ENCODE measurements at regions not wholly inside any gene's neighbourhood (a gene's known extent, or its start where the extent isn't known, plus 50 kb on each side); places are given as distances from the start of the nearest gene placed in this dataset.

DNA sequence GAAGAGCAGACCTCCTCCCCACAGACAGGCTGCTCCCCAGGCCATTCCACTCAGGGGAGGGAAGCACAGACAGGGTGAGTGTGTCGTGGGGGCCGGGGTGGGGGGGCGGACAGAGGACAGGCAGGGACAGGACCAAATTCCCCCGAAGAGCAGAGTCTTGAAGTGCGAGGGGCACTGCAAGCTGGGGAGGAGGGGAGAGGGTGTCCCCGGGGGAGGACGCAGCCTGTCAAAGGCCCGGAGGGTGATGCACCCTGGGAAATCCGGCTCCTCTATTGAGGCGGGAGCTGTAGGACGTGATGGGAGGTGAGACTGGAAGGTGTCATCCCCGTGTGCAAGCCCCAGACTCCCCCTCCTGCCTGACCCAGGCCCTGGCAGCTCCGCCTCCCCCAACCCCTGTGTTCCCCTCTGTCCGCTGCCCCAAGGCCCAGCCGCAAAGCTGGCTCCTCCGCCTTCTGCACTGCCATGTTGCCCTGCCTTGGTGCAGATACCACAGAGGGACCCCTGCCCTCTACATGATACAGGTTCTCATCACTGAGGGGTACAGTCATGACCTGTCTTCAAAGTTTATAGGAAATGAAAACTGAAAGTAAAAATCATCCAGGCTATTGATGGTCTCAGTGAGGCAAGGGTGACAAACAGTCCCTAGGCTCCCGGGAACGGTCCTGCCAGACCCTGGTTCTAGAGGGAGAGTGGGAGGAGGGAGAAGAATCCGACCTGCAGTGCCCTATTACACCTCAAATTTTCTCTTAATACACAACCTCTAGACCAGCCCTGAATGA, 76.3 kb upstream of the IQSEC1 start:
- DNase-seq = no peak
- Histone ChIP-seq H3K9me2 (replicated peaks; ENCODE audit: insufficient read depth, low read length) (no peaks in the 10 kb centered on the region), H3K36me3 (replicated peaks; ENCODE audit: insufficient read depth, low read length) (no peaks in the 10 kb centered on the region), H3K27ac (ENCODE audit: low read length) (no peak overlapping the region), H3K9me3 (replicated peaks; ENCODE audit: insufficient read depth, low read length) (no peaks in the 10 kb centered on the region), H3K9ac (ENCODE audit: low read length) (no peak overlapping the region), H3K27me3 (replicated peaks; ENCODE audit: insufficient read depth, low read length) (no peaks in the 10 kb centered on the region), H3K79me2 (ENCODE audit: low read length) (no peaks in the 10 kb centered on the region), H4K20me1 (ENCODE audit: insufficient read depth, low read length) (no peaks in the 10 kb centered on the region), H3K4me3 (ENCODE audit: low read length) (no peak overlapping the region), H3F3A (ENCODE audit: insufficient read depth, low read length) (no peaks in the 10 kb centered on the region), H3K4me2 (ENCODE audit: low read depth, low read length) (no peak overlapping the region), H2AFZ (ENCODE audit: low read length) (no peak overlapping the region), H3K4me1 (ENCODE audit: low read length) (no peaks in the 10 kb centered on the region; the same call in 1 of the 2 replicates)
- TF ChIP-seq EZH2phosphoT487 (IDR thresholded peaks at IDR 0.05; ENCODE audit: low read length) (no peak), EZH2 (optimal IDR thresholded peaks at IDR 0.05; ENCODE audit: low read depth, low read length) (no peak)
- TF ChIP-seq, protein P1, sequence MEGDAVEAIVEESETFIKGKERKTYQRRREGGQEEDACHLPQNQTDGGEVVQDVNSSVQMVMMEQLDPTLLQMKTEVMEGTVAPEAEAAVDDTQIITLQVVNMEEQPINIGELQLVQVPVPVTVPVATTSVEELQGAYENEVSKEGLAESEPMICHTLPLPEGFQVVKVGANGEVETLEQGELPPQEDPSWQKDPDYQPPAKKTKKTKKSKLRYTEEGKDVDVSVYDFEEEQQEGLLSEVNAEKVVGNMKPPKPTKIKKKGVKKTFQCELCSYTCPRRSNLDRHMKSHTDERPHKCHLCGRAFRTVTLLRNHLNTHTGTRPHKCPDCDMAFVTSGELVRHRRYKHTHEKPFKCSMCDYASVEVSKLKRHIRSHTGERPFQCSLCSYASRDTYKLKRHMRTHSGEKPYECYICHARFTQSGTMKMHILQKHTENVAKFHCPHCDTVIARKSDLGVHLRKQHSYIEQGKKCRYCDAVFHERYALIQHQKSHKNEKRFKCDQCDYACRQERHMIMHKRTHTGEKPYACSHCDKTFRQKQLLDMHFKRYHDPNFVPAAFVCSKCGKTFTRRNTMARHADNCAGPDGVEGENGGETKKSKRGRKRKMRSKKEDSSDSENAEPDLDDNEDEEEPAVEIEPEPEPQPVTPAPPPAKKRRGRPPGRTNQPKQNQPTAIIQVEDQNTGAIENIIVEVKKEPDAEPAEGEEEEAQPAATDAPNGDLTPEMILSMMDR (IDR thresholded peaks at IDR 0.05; ENCODE audit: low read length) = no peak

DNA sequence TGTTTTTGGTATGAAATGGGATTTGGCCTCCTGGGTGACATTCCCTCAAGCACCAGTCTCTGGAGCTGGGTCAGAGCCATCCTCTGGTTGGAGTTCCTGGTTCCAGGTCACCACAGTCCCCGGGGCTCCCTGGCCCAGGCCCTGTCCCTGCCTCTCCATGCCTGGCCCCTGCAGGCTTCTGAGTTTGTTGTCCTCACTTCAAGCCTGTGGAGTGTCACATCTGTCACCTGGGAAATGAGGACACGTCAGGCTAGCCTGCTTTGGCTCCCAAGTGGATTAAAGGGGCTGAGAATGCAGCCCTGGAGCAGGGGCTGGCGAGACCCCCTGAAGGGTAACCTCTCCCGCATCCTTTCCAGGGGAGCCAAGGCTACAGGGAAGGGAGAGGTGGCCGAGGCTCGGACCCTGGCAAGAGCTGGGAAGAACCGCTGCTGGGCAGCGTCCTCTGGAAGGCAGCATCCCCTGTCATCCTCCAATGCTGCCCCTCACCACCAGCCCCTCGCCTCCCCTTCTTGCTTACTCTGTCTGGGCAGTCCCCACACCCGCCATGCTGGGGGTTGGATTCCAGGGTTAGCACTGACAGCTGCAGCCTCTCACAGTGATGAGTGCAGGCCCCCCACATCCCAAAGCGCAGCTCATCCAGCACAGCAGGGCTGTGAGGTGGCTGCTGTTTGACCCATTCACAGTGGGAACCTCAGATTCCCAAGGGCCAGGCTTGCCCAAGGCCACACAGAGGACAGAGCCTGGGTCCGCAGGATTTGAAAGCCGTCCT, 75.5 kb upstream of the IQSEC1 start:
- no peaks in the 10 kb centered on the region for H4K20me1 ChIP-seq (ENCODE audit: insufficient read depth, low read length)
- no peak overlapping the region for H2AFZ ChIP-seq (ENCODE audit: low read length)
- no peaks in the 10 kb centered on the region for H3K79me2 ChIP-seq (ENCODE audit: low read length)
- H3K36me3 ChIP-seq (replicated peaks; ENCODE audit: insufficient read depth, low read length) = no peaks in the 10 kb centered on the region
- no peaks in the 10 kb centered on the region for H3K9me3 ChIP-seq (replicated peaks; ENCODE audit: insufficient read depth, low read length)
- H3K4me1 ChIP-seq (ENCODE audit: low read length) = no peaks in the 10 kb centered on the region; the same call in 1 of the 2 replicates
- no peak overlapping the region for H3K4me2 ChIP-seq (ENCODE audit: low read depth, low read length)
- no peak overlapping the region for H3K9ac ChIP-seq (ENCODE audit: low read length)
- H3K27ac ChIP-seq (ENCODE audit: low read length) = no peak overlapping the region
- TF ChIP-seq EZH2phosphoT487 (IDR thresholded peaks at IDR 0.05; ENCODE audit: low read length) = no peak
- TF ChIP-seq, protein P1 (IDR thresholded peaks at IDR 0.05; ENCODE audit: low read length) = no peak
- no peak for TF ChIP-seq EZH2 (optimal IDR thresholded peaks at IDR 0.05; ENCODE audit: low read depth, low read length)
- no peak for DNase-seq
- H3K4me3 ChIP-seq (ENCODE audit: low read length) = no peak overlapping the region
- H3K27me3 ChIP-seq (replicated peaks; ENCODE audit: insufficient read depth, low read length) = no peaks in the 10 kb centered on the region
- H3F3A ChIP-seq (ENCODE audit: insufficient read depth, low read length) = no peaks in the 10 kb centered on the region
- H3K9me2 ChIP-seq (replicated peaks; ENCODE audit: insufficient read depth, low read length) = no peaks in the 10 kb centered on the region

DNA sequence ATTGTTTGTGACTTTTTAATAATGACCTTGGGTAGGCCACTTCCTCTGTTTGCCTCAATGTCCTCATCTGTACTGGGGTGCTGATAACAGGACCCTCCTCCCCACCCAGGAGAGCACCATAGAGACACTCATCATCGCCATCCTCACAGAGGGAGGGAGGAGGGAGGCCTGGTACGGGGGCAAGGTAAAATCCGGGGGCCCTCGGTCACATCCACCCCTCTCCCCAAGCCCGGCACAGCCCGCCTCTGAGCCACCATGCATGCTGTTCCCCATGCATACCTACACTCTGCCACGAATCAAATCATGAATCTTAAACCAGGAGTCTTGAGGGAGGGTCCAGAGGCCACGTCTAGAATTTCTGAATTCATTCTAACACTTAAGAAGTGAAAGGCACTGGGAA, 74.9 kb upstream of the IQSEC1 start:
- no peak overlapping the region for H3K4me2 ChIP-seq (ENCODE audit: low read depth, low read length)
- H3K4me3 ChIP-seq (ENCODE audit: low read length) = no peak overlapping the region
- H3K9me2 ChIP-seq (replicated peaks; ENCODE audit: insufficient read depth, low read length) = no peaks in the 10 kb centered on the region
- H3F3A ChIP-seq (ENCODE audit: insufficient read depth, low read length) = no peaks in the 10 kb centered on the region
- no peak overlapping the region for H3K9ac ChIP-seq (ENCODE audit: low read length)
- H2AFZ ChIP-seq (ENCODE audit: low read length) = no peak overlapping the region
- no peaks in the 10 kb centered on the region for H3K27me3 ChIP-seq (replicated peaks; ENCODE audit: insufficient read depth, low read length)
- H4K20me1 ChIP-seq (ENCODE audit: insufficient read depth, low read length) = no peaks in the 10 kb centered on the region
- no peak for TF ChIP-seq EZH2 (optimal IDR thresholded peaks at IDR 0.05; ENCODE audit: low read depth, low read length)
- no peak for TF ChIP-seq EZH2phosphoT487 (IDR thresholded peaks at IDR 0.05; ENCODE audit: low read length)
- TF ChIP-seq, protein P1 (IDR thresholded peaks at IDR 0.05; ENCODE audit: low read length) = no peak
- no peak for DNase-seq
- no peaks in the 10 kb centered on the region for H3K9me3 ChIP-seq (replicated peaks; ENCODE audit: insufficient read depth, low read length)
- no peak overlapping the region for H3K27ac ChIP-seq (ENCODE audit: low read length)
- no peaks in the 10 kb centered on the region for H3K79me2 ChIP-seq (ENCODE audit: low read length)
- H3K4me1 ChIP-seq (ENCODE audit: low read length) = no peaks in the 10 kb centered on the region; the same call in 1 of the 2 replicates
- no peaks in the 10 kb centered on the region for H3K36me3 ChIP-seq (replicated peaks; ENCODE audit: insufficient read depth, low read length)
